Heart left ventricle (tissue), 16 donors: ENCODE measurements at regions not wholly inside any gene's neighbourhood (a gene's known extent, or its start where the extent isn't known, plus 50 kb on each side); places are given as distances from the start of the nearest gene placed in this dataset.

ENCODE experiments used
- ATAC-seq, 4 donors: fragments of 200-7000 bp; cut with Tn5 transposase; one replicate each; pipeline ENCODE4 v1.9.1; 2020 to 2022; ENCODE audit warnings: moderate library complexity in 4 of 4, mild to moderate bottlenecking in 3 of 4, moderate number of reproducible peaks in 1 of 4
- DNase-seq, 5 donors: peaks; one replicate each; pipeline ENCODE4 v3.0.0-alpha.2; 2020
- H3K27ac ChIP-seq, 12 donors: fragments of 200-600 bp; sonication (generic) in 4 of 12; one replicate each; pipeline versions ENCODE4 v1.5.0 to v1.8.0; 2016 to 2022; ENCODE audit warnings: mild to moderate bottlenecking in 2 of 12
- H3K27me3 ChIP-seq, 9 donors: fragments of 200-600 bp; sonication (generic) in 2 of 9; one replicate each; pipeline versions ENCODE4 v1.5.1 to v1.8.0; 2016 to 2022; ENCODE audit warnings: mild to moderate bottlenecking in 3 of 9
- H3K36me3 ChIP-seq, 9 donors: fragments of 200-600 bp; sonication (generic) in 2 of 9; one replicate each; pipeline versions ENCODE4 v1.5.0 to v1.8.0; 2018 to 2022; ENCODE audit warnings: mild to moderate bottlenecking in 2 of 9
- H3K4me1 ChIP-seq, 12 donors: fragments of 200-600 bp; sonication (generic) in 4 of 12; one replicate each; pipeline versions ENCODE4 v1.5.0 to v1.8.0; 2016 to 2022; ENCODE audit warnings: mild to moderate bottlenecking in 3 of 12
- H3K4me3 ChIP-seq, 12 donors: fragments of 200-600 bp; sonication (generic) in 4 of 12; one replicate each; pipeline versions ENCODE4 v1.5.0 to v1.8.0; 2017 to 2022; ENCODE audit warnings: mild to moderate bottlenecking in 9 of 12, moderate library complexity in 4 of 12
- H3K9me3 ChIP-seq, 12 donors: fragments of 200-600 bp; sonication (generic) in 4 of 12; one replicate each; pipeline versions ENCODE4 v1.5.0 to v1.8.0; 2016 to 2022; ENCODE audit warnings: mild to moderate bottlenecking in 1 of 12
- POLR2A ChIP-seq, 2 donors: fragments of 450-650 bp; IDR thresholded peaks; one replicate each; pipeline ENCODE4 v1.6.1; 2017; ENCODE audit warnings: antibody characterized with exemption in 2 of 2, mild to moderate bottlenecking in 2 of 2, moderate library complexity in 2 of 2
- WGBS, 4 donors: extraction: QIAGEN DNeasy Blood & Tissue Kit in 2 of 4; methylation state at CpG; one replicate each; pipeline versions ENCODE4 v1.1.5 to v1.1.7; 2013 to 2018; 5-methylcytosine and 5-hydroxymethylcytosine counted together
- intact Hi-C, 10 donors: fragments of 100-400 bp; cut with DNase I; formaldehyde crosslinking; loops; one replicate each; pipeline versions ENCODE4 v1.11.1 to v1.14.2; 2022
- TF ChIP-seq, protein P1 (sequence below), 12 donors: fragments of 200-600 bp; sonication (generic) in 4 of 12; IDR thresholded peaks; one replicate each; pipeline versions ENCODE4 v1.5.0 to v1.8.0; 2018 to 2022; ENCODE audit warnings: antibody characterized with exemption in 12 of 12, mild to moderate bottlenecking in 5 of 12
- donor health status: ischemic (EF 13 %, LVEDD 7.1; RV severe dilation, severe dysfunction).
- donor health status: healthy with polysubstance abuse.
- donor health status: DM: no; HTN: yes; CAD: no.
- donor health status: DM: no; HTN: no; CAD: no.
- donor health status: ischemic (EF 25% LVEDD 6.9; RV normal size, moderate dysfunction).
- donor health status: ischemic (EF 25% LVEDD 5.7; RV mildly dilated, moderate dysfunction).
- donor health status: healthy.
- donor health status: DM: yes; HTN: yes; CAD: no.
- donor health status: ischemic (EF 35%, LVEDD 5.7; RV mildly dilated, moderate dysfunction).
- donor health status: nonischemic (EF 11% LVEDD 7.7; RV severe dilation, severe dysfunction).
- donor health status: DM: yes; HTN: yes; CAD: no.
- donor health status: PGD.
- donor health status: ischemic (EF 29% LVEDD 5.4; RV normal size, mild dysfunction).
- donor health status: nonischemic (EF 23%, LVEDD 6.1; RV moderate dilation, normal function).

- TF ChIP-seq, protein P1, sequence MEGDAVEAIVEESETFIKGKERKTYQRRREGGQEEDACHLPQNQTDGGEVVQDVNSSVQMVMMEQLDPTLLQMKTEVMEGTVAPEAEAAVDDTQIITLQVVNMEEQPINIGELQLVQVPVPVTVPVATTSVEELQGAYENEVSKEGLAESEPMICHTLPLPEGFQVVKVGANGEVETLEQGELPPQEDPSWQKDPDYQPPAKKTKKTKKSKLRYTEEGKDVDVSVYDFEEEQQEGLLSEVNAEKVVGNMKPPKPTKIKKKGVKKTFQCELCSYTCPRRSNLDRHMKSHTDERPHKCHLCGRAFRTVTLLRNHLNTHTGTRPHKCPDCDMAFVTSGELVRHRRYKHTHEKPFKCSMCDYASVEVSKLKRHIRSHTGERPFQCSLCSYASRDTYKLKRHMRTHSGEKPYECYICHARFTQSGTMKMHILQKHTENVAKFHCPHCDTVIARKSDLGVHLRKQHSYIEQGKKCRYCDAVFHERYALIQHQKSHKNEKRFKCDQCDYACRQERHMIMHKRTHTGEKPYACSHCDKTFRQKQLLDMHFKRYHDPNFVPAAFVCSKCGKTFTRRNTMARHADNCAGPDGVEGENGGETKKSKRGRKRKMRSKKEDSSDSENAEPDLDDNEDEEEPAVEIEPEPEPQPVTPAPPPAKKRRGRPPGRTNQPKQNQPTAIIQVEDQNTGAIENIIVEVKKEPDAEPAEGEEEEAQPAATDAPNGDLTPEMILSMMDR (IDR thresholded peaks at IDR 0.05): no peak
- no peak for TF ChIP-seq POLR2A (IDR thresholded peaks at IDR 0.05)
Observed at GRCh38 chrX:106510713-106511403, 100.9 kb upstream of the RADX start.

More at GRCh38 chrX:106510713-106511403, 100.9 kb upstream of the RADX start:
- H3K27ac ChIP-seq: no peak overlapping the region
- no peak for ATAC-seq
- DNase-seq: no peak
- WGBS, 4 donors: 58 to 69% (median 62%) methylated on average over 1 of the region's 1 CpG
- no peaks in the 10 kb centered on the region for H3K4me1 ChIP-seq
- H3K36me3 ChIP-seq: no peaks in the 10 kb centered on the region
- H3K9me3 ChIP-seq: no peaks in the 10 kb centered on the region
- peaks cover 0 to 21% (median 0%) of the 10 kb centered on the region in 9 donors for H3K27me3 ChIP-seq
- H3K4me3 ChIP-seq: no peak overlapping the region
- intact Hi-C loops: no loop called here
